ENCODE measurements at regions not wholly inside any gene's neighbourhood (a gene's known extent, or its start where the extent isn't known, plus 50 kb on each side); places are given as distances from the start of the nearest gene placed in this dataset.

- no peak overlapping the region for H2AFZ ChIP-seq (ENCODE audit: low read length)
- no peak overlapping the region for H3K4me3 ChIP-seq (ENCODE audit: low read length, poor library complexity, severe bottlenecking)
- H3K9ac ChIP-seq (ENCODE audit: low read depth, low read length, poor library complexity, severe bottlenecking), result no peak overlapping the region
- H3K27me3 ChIP-seq (ENCODE audit: insufficient read depth, low read length, poor library complexity, severe bottlenecking), result no peaks in the 10 kb centered on the region
- no peak overlapping the region for H3K4me2 ChIP-seq (ENCODE audit: low read depth, low read length, poor library complexity, severe bottlenecking)
- no peaks in the 10 kb centered on the region for H3F3A ChIP-seq (ENCODE audit: low read depth)
- H3K9me3 ChIP-seq (ENCODE audit: insufficient read depth, low read depth, low read length), result no peaks in the 10 kb centered on the region
- TF ChIP-seq EZH2phosphoT487 (IDR thresholded peaks at IDR 0.05; ENCODE audit: borderline replicate concordance), result no peak
- H3K4me1 ChIP-seq (ENCODE audit: insufficient read depth, low read length, poor library complexity, severe bottlenecking), result no peaks in the 10 kb centered on the region
- no peaks in the 10 kb centered on the region for H4K20me1 ChIP-seq (ENCODE audit: insufficient read depth, low read length, poor library complexity, severe bottlenecking)
- no peaks in the 10 kb centered on the region for H3K9me2 ChIP-seq (replicated peaks; ENCODE audit: low read depth, low read length)
- no peaks in the 10 kb centered on the region for H3K36me3 ChIP-seq (ENCODE audit: insufficient read depth, low read length)
- no peaks in the 10 kb centered on the region for H3K79me2 ChIP-seq (ENCODE audit: insufficient read depth, low read length)
These were observed 408.0 kb downstream of the TMEM182 start for GRCh38 chr2:103169861-103170260.

GRCh38 chr2:103172821-103173220, 411.0 kb downstream of the TMEM182 start:
- Histone ChIP-seq H3K4me3 (ENCODE audit: low read length, poor library complexity, severe bottlenecking) (no peak overlapping the region), H2AFZ (ENCODE audit: low read length) (no peak overlapping the region)
- no peak for TF ChIP-seq EZH2phosphoT487 (IDR thresholded peaks at IDR 0.05; ENCODE audit: borderline replicate concordance)
- no peak for TF ChIP-seq CTCF (conservative IDR thresholded peaks at IDR 0.05; ENCODE audit: low read length)

DNA sequence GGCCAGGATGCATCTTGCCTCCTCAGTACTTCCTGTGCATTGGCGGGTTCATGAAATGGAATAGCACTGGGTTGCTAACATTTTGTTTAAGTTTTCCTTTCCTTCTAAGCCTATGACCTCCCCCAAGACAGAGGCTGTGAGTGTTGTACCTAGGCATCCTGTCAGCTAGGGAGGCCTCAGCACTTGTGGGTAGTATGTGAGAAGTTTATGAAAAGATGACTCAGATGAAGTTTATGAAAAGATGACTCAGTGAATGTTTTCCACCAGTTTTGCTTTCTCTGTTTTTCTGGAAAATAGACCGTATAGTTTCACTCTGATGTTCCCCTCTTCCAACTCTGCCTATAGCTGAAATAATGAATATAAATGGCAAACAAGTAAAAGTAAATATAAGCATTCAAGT, 412.9 kb downstream of the TMEM182 start:
- Histone ChIP-seq H3F3A (ENCODE audit: low read depth) (no peaks in the 10 kb centered on the region), H3K36me3 (ENCODE audit: insufficient read depth, low read length) (no peaks in the 10 kb centered on the region), H4K20me1 (ENCODE audit: insufficient read depth, low read length, poor library complexity, severe bottlenecking) (no peaks in the 10 kb centered on the region), H3K4me1 (ENCODE audit: insufficient read depth, low read length, poor library complexity, severe bottlenecking) (no peaks in the 10 kb centered on the region), H3K9ac (ENCODE audit: low read depth, low read length, poor library complexity, severe bottlenecking) (no peak overlapping the region), H3K79me2 (ENCODE audit: insufficient read depth, low read length) (no peaks in the 10 kb centered on the region), H3K4me2 (ENCODE audit: low read depth, low read length, poor library complexity, severe bottlenecking) (no peak overlapping the region), H3K27me3 (ENCODE audit: insufficient read depth, low read length, poor library complexity, severe bottlenecking) (no peaks in the 10 kb centered on the region), H3K9me3 (ENCODE audit: insufficient read depth, low read depth, low read length) (no peaks in the 10 kb centered on the region), H3K9me2 (replicated peaks; ENCODE audit: low read depth, low read length) (no peaks in the 10 kb centered on the region), H2AFZ (ENCODE audit: low read length) (no peak overlapping the region), H3K4me3 (ENCODE audit: low read length, poor library complexity, severe bottlenecking) (no peak overlapping the region)
- no peak for TF ChIP-seq EZH2phosphoT487 (IDR thresholded peaks at IDR 0.05; ENCODE audit: borderline replicate concordance)
- TF ChIP-seq CTCF (conservative IDR thresholded peaks at IDR 0.05; ENCODE audit: low read length), result no peak

More at GRCh38 chr2:103172821-103173220, 411.0 kb downstream of the TMEM182 start:
- no peaks in the 10 kb centered on the region for H3K9me2 ChIP-seq (replicated peaks; ENCODE audit: low read depth, low read length)
- no peaks in the 10 kb centered on the region for H4K20me1 ChIP-seq (ENCODE audit: insufficient read depth, low read length, poor library complexity, severe bottlenecking)
- H3K27me3 ChIP-seq (ENCODE audit: insufficient read depth, low read length, poor library complexity, severe bottlenecking), result no peaks in the 10 kb centered on the region
- no peaks in the 10 kb centered on the region for H3K79me2 ChIP-seq (ENCODE audit: insufficient read depth, low read length)
- no peaks in the 10 kb centered on the region for H3K4me1 ChIP-seq (ENCODE audit: insufficient read depth, low read length, poor library complexity, severe bottlenecking)
- no peak overlapping the region for H3K4me2 ChIP-seq (ENCODE audit: low read depth, low read length, poor library complexity, severe bottlenecking)
- no peaks in the 10 kb centered on the region for H3F3A ChIP-seq (ENCODE audit: low read depth)
- no peaks in the 10 kb centered on the region for H3K9me3 ChIP-seq (ENCODE audit: insufficient read depth, low read depth, low read length)
- H3K36me3 ChIP-seq (ENCODE audit: insufficient read depth, low read length), result no peaks in the 10 kb centered on the region
- H3K9ac ChIP-seq (ENCODE audit: low read depth, low read length, poor library complexity, severe bottlenecking), result no peak overlapping the region

DNA sequence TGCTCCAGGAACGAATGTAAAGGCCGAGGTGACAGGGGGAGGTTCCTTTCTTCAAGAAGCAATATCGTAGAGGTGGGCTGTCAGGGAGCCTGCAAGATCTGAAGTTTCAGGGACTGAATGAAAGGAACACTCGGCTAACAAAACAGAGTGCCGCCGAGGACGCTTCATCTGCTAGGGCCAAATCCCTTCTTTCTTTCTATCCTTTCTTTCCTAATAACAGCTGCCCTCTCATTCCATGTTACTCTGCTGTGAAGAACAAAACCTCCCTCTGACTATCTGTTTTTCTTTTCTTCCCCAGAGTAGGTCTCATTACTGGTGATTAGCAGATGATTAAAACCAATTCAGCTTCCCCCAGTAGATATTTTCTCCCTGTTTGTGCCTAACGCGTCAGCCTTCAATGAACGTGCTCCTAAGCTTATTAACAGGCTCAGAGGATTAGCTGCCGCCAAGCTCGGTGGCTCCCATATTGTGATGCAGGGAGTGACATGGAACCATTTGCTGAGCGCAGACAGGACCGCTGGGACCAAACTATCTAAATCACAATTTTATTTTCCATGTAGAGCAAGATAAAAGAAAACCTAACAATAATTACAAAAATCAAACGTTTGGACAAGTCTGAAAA, 414.6 kb downstream of the TMEM182 start:
- Histone ChIP-seq H3K9me2 (replicated peaks; ENCODE audit: low read depth, low read length) (no peaks in the 10 kb centered on the region), H3K4me1 (ENCODE audit: insufficient read depth, low read length, poor library complexity, severe bottlenecking) (no peaks in the 10 kb centered on the region), H3K27me3 (ENCODE audit: insufficient read depth, low read length, poor library complexity, severe bottlenecking) (no peaks in the 10 kb centered on the region), H3K4me3 (ENCODE audit: low read length, poor library complexity, severe bottlenecking) (no peak overlapping the region), H3K4me2 (ENCODE audit: low read depth, low read length, poor library complexity, severe bottlenecking) (no peak overlapping the region), H3K9me3 (ENCODE audit: insufficient read depth, low read depth, low read length) (no peaks in the 10 kb centered on the region), H3K79me2 (ENCODE audit: insufficient read depth, low read length) (no peaks in the 10 kb centered on the region), H3K36me3 (ENCODE audit: insufficient read depth, low read length) (no peaks in the 10 kb centered on the region), H3F3A (ENCODE audit: low read depth) (no peaks in the 10 kb centered on the region), H3K9ac (ENCODE audit: low read depth, low read length, poor library complexity, severe bottlenecking) (no peak overlapping the region), H2AFZ (ENCODE audit: low read length) (no peak overlapping the region), H4K20me1 (ENCODE audit: insufficient read depth, low read length, poor library complexity, severe bottlenecking) (no peaks in the 10 kb centered on the region)
- TF ChIP-seq CTCF (conservative IDR thresholded peaks at IDR 0.05; ENCODE audit: low read length) (no peak), EZH2phosphoT487 (IDR thresholded peaks at IDR 0.05; ENCODE audit: borderline replicate concordance) (no peak)
